Psoas muscle (tissue), 7 donors: ENCODE measurements at regions not wholly inside any gene's neighbourhood (a gene's known extent, or its start where the extent isn't known, plus 50 kb on each side); places are given as distances from the start of the nearest gene placed in this dataset.
"Not testable (repeated sequence)": the region's sequence is repeated elsewhere in the genome, so short reads cannot be mapped to it uniquely, and the experiment has no call there.

Source experiments
- ATAC-seq, 4 donors: fragments of 200-7000 bp; cut with Tn5 transposase; one replicate each; pipeline ENCODE4 v1.9.1; 2020; ENCODE audit warnings: moderate library complexity in 3 of 4, mild to moderate bottlenecking in 2 of 4
- DNase-seq, 2 donors: peaks; one replicate each; pipeline ENCODE4 v3.0.0-alpha.2; 2020
- H3K27ac ChIP-seq: fragments of 200-600 bp; one replicate; pipeline ENCODE4 v1.8.0; 2022
- H3K27me3 ChIP-seq, 3 donors: fragments of 200-600 bp in 1 of 3; one replicate each; pipeline versions ENCODE4 v1.6.1 to v1.8.0; 2013 to 2022; ENCODE audit warnings: low read length in 2 of 3, mild to moderate bottlenecking in 2 of 3, moderate library complexity in 1 of 3; ENCODE audit not compliant: insufficient read depth in 3 of 3
- H3K36me3 ChIP-seq, 2 donors: fragments of 200-600 bp in 1 of 2; one replicate each; pipeline versions ENCODE4 v1.6.1 to v1.8.0; 2013 to 2022; ENCODE audit warnings: low read depth in 1 of 2, mild to moderate bottlenecking in 1 of 2, moderate library complexity in 1 of 2; ENCODE audit not compliant: insufficient read depth in 1 of 2
- H3K4me1 ChIP-seq: fragments of 200-600 bp; one replicate; pipeline ENCODE4 v1.8.0; 2022
- H3K4me3 ChIP-seq: fragments of 200-600 bp; one replicate; pipeline ENCODE4 v1.8.0; 2022; ENCODE audit warnings: mild to moderate bottlenecking
- H3K9me3 ChIP-seq: fragments of 200-600 bp; one replicate; pipeline ENCODE4 v1.8.0; 2022
- WGBS, 3 donors: extraction: QIAGEN DNeasy Blood & Tissue Kit; methylation state at CpG; one replicate each; pipeline versions ENCODE4 v1.1.6 to v1.1.7; 2013; 5-methylcytosine and 5-hydroxymethylcytosine counted together
- intact Hi-C, 2 donors: fragments of 100-400 bp; cut with DNase I; formaldehyde crosslinking; loops; one replicate each; pipeline versions ENCODE4 v1.11.0 to v1.14.2; 2022
- TF ChIP-seq, protein P1 (sequence below): fragments of 200-600 bp; IDR thresholded peaks from one replicate; pipeline ENCODE4 v1.8.0; 2022; ENCODE audit warnings: antibody characterized with exemption
- donor health status: healthy with polysubstance abuse.
- donor health status: DM: no; HTN: no; CAD: no; lungs with moderate emphysema.
- donor health status: Bipolar disorder and iron deficiency.
- donor health status: healthy.
- donor health status: DM: yes; HTN: yes; CAD: no.
- donor health status: DM: no; HTN: no; CAD: no.
- donor health status: DM: yes; HTN: yes; CAD: no.

GRCh38 chr2:16238001-16238761 is 297.8 kb downstream of the MYCN start:
- Histone ChIP-seq H3K4me1 (no peaks in the 10 kb centered on the region), H3K27ac (no peak overlapping the region), H3K36me3 (no peaks in the 10 kb centered on the region), H3K9me3 (no peaks in the 10 kb centered on the region), H3K4me3 (no peak overlapping the region), H3K27me3 (peaks cover 0 to 4% (median 0%) of the 10 kb centered on the region in 3 donors)
- 80 to 83% (median 83%) methylated on average over 10 of the region's 10 CpGs for WGBS, 3 donors
- ATAC-seq (no peak), DNase-seq (no peak)
- intact Hi-C loops = no loop called here
- TF ChIP-seq, protein P1, sequence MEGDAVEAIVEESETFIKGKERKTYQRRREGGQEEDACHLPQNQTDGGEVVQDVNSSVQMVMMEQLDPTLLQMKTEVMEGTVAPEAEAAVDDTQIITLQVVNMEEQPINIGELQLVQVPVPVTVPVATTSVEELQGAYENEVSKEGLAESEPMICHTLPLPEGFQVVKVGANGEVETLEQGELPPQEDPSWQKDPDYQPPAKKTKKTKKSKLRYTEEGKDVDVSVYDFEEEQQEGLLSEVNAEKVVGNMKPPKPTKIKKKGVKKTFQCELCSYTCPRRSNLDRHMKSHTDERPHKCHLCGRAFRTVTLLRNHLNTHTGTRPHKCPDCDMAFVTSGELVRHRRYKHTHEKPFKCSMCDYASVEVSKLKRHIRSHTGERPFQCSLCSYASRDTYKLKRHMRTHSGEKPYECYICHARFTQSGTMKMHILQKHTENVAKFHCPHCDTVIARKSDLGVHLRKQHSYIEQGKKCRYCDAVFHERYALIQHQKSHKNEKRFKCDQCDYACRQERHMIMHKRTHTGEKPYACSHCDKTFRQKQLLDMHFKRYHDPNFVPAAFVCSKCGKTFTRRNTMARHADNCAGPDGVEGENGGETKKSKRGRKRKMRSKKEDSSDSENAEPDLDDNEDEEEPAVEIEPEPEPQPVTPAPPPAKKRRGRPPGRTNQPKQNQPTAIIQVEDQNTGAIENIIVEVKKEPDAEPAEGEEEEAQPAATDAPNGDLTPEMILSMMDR = no peak

DNA sequence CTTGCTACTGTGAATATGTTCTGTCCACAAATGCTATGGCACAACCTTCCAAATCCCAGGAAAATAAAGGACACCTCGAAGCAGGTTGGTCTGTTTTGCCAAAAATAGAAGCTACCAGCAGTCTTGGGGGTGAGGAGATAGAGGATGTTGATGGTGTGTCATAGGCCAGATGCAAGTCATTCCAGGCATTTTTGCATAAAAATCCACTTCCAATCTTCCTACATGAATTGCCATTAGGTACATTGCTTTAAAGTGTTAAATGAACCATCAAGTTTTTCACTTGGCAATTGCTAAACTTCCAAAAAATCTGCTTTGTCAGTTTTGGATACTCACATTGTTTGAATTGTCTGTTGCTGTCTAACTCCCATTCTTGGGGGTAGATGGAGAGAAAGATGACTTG is 295.4 kb downstream of the MYCN start:
- Histone ChIP-seq H3K36me3 (no peaks in the 10 kb centered on the region), H3K4me3 (no peak overlapping the region), H3K27ac (no peak overlapping the region), H3K9me3 (no peaks in the 10 kb centered on the region), H3K27me3 (peaks cover 0 to 4% (median 0%) of the 10 kb centered on the region in 3 donors), H3K4me1 (no peaks in the 10 kb centered on the region)
- DNase-seq (no peak), ATAC-seq (no peak)
- intact Hi-C loops = no loop called here
- WGBS, 3 donors = 79 to 84% (median 81%) methylated on average over 1 of the region's 1 CpG
- TF ChIP-seq, protein P1 = no peak

- DNase-seq, H3K4me3 ChIP-seq, H3K27me3 ChIP-seq, intact Hi-C loops, H3K9me3 ChIP-seq, H3K27ac ChIP-seq, ATAC-seq, H3K36me3 ChIP-seq, H3K4me1 ChIP-seq: not testable (repeated sequence)
- WGBS, 3 donors = 80 to 88% (median 86%) methylated on average over 20 of the region's 20 CpGs
Measured at GRCh38 chr2:16235291-16235690, 294.9 kb downstream of the MYCN start.

GRCh38 chr2:16228951-16229350 is 288.6 kb downstream of the MYCN start:
- Histone ChIP-seq H3K27me3 (no peaks in the 10 kb centered on the region), H3K4me3 (no peak overlapping the region), H3K36me3 (no peaks in the 10 kb centered on the region), H3K4me1 (no peaks in the 10 kb centered on the region), H3K9me3 (no peaks in the 10 kb centered on the region), H3K27ac (no peak overlapping the region)
- no peak for DNase-seq
- ATAC-seq = no peak
- TF ChIP-seq, protein P1 = no peak
- WGBS, 3 donors = 68 to 77% (median 71%) methylated on average over 6 of the region's 6 CpGs
- intact Hi-C loops = no loop called here

- TF ChIP-seq, protein P1 = no peak
- H3K36me3 ChIP-seq = no peaks in the 10 kb centered on the region
- no peak overlapping the region for H3K4me3 ChIP-seq
- no peaks in the 10 kb centered on the region for H3K27me3 ChIP-seq
- H3K9me3 ChIP-seq = no peaks in the 10 kb centered on the region
- no peaks in the 10 kb centered on the region for H3K4me1 ChIP-seq
- H3K27ac ChIP-seq = no peak overlapping the region
- WGBS, 3 donors = 83 to 89% (median 89%) methylated on average over 7 of the region's 7 CpGs
- ATAC-seq = no peak
- intact Hi-C loops = no loop called here
- DNase-seq = no peak
Measured at GRCh38 chr2:16228471-16228870, 288.1 kb downstream of the MYCN start.
